ENCODE measurements at regions not wholly inside any gene's neighbourhood (a gene's known extent, or its start where the extent isn't known, plus 50 kb on each side); places are given as distances from the start of the nearest gene placed in this dataset.

DNA sequence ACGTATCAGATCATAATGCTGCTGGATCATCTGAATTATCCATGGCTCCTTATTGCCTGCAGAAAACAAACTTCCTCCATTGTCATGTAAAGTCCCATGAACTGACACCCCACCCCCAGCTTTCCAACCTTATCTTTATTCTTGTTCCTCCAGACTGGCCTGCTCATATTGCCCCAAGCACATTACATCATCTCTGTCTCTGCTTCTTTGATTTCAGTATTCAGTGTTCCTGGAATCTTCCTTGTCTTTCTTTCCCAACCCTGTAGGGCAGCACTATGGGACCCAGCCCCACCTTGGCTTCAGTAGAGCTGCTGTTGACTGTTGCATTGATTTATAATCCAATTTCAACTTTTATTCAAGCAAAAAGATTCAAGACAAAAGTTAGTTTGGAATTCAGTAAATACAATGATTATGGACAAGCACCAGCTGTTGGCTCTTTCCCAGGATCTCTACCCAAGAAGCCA, 187.5 kb upstream of the ECI2 start (continued):
- TF ChIP-seq, protein P1, sequence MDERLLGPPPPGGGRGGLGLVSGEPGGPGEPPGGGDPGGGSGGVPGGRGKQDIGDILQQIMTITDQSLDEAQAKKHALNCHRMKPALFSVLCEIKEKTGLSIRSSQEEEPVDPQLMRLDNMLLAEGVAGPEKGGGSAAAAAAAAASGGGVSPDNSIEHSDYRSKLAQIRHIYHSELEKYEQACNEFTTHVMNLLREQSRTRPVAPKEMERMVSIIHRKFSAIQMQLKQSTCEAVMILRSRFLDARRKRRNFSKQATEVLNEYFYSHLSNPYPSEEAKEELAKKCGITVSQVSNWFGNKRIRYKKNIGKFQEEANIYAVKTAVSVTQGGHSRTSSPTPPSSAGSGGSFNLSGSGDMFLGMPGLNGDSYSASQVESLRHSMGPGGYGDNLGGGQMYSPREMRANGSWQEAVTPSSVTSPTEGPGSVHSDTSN (CRISPR knock-in tag; IDR thresholded peaks at IDR 0.05; ENCODE audit: low read depth) = no peak
- TF ChIP-seq, protein P1 (tag; conservative IDR thresholded peaks at IDR 0.05; ENCODE audit: low read depth) = no peak
- TF ChIP-seq ZNF830 (CRISPR knock-in tag; IDR thresholded peaks at IDR 0.05) = no peak
- no peak for TF ChIP-seq ZNF23 (CRISPR knock-in tag; IDR thresholded peaks at IDR 0.05)
- peak; percentile 42 for TF ChIP-seq CXXC5 (CRISPR knock-in tag; IDR thresholded peaks at IDR 0.05)
- TF ChIP-seq SMARCE1 (IDR thresholded peaks at IDR 0.05) = peak; percentile 45; the same call in 1 of the 2 replicates
- no peak for TF ChIP-seq MIER1 (IDR thresholded peaks at IDR 0.05; ENCODE audit: low read depth)
- TF ChIP-seq, protein P2, sequence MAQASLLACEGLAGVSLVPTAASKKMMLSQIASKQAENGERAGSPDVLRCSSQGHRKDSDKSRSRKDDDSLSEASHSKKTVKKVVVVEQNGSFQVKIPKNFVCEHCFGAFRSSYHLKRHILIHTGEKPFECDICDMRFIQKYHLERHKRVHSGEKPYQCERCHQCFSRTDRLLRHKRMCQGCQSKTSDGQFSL (CRISPR knock-in tag; IDR thresholded peaks at IDR 0.05) = no peak
- TF ChIP-seq, protein P2 (tag; IDR thresholded peaks at IDR 0.05) = no peak
- TF ChIP-seq YBX1 (IDR thresholded peaks at IDR 0.05) = no peak
- 0 out of 2 replicates have a peak, but pooled peaks have one; percentile 44 for TF ChIP-seq ZBTB26 (CRISPR knock-in tag; IDR thresholded peaks at IDR 0.05)
- TF ChIP-seq SRSF1 (IDR thresholded peaks at IDR 0.05; ENCODE audit: low read depth, low read length) = no peak
- TF ChIP-seq, protein P3, sequence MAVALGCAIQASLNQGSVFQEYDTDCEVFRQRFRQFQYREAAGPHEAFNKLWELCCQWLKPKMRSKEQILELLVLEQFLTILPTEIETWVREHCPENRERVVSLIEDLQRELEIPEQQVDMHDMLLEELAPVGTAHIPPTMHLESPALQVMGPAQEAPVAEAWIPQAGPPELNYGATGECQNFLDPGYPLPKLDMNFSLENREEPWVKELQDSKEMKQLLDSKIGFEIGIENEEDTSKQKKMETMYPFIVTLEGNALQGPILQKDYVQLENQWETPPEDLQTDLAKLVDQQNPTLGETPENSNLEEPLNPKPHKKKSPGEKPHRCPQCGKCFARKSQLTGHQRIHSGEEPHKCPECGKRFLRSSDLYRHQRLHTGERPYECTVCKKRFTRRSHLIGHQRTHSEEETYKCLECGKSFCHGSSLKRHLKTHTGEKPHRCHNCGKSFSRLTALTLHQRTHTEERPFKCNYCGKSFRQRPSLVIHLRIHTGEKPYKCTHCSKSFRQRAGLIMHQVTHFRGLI (CRISPR knock-in tag; IDR thresholded peaks at IDR 0.05) = no peak
- peak; percentile 64 for TF ChIP-seq CBFA2T3 (IDR thresholded peaks at IDR 0.05)
- TF ChIP-seq TRIM28 (IDR thresholded peaks at IDR 0.05) = no peak; the same call in 1 of the 2 replicates
- TF ChIP-seq CSDE1 (IDR thresholded peaks at IDR 0.05) = no peak
- no peak for TF ChIP-seq STAT5A (IDR thresholded peaks at IDR 0.05; ENCODE audit: borderline replicate concordance, low read length)
- no peak for TF ChIP-seq TCF7L2 (IDR thresholded peaks at IDR 0.05; ENCODE audit: low read depth, low read length)
- peak; percentile 98 for TF ChIP-seq ATF7 (IDR thresholded peaks at IDR 0.05)
- no peak for TF ChIP-seq ELK3 (CRISPR knock-in tag; IDR thresholded peaks at IDR 0.05)
- no peak for TF ChIP-seq NR0B1 (IDR thresholded peaks at IDR 0.05; ENCODE audit: partially characterized antibody)
- TF ChIP-seq SREBF2 (CRISPR knock-in tag; IDR thresholded peaks at IDR 0.05) = no peak
- TF ChIP-seq ZNF586 (CRISPR knock-in tag; conservative IDR thresholded peaks at IDR 0.05) = no peak

All from K562 (cell line).